ENCODE measurements at regions not wholly inside any gene's neighbourhood (a gene's known extent, or its start where the extent isn't known, plus 50 kb on each side); places are given as distances from the start of the nearest gene placed in this dataset.

DNA sequence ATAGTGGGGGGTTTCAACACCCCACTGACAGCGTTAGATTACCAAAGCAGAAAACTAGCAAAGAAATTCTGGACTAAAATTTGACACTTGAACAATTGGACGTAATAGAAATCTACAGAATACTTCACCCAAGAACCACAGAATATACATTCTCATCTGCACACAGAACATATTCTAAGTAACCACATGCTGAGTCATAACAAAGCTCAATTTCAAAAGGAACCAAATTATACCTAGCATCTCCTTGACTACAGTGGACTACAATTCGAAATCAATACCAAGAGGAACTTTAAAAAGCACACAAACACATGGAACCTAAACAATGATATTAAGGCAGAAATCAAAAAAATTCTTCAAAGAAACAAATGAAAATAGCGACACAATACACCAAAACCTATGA lies 871.6 kb upstream of the MDGA2 start:
- DNase-seq: no peak

GRCh38 chr14:48537600-48537999 lies 862.2 kb upstream of the MDGA2 start:
- no peak for DNase-seq

DNA sequence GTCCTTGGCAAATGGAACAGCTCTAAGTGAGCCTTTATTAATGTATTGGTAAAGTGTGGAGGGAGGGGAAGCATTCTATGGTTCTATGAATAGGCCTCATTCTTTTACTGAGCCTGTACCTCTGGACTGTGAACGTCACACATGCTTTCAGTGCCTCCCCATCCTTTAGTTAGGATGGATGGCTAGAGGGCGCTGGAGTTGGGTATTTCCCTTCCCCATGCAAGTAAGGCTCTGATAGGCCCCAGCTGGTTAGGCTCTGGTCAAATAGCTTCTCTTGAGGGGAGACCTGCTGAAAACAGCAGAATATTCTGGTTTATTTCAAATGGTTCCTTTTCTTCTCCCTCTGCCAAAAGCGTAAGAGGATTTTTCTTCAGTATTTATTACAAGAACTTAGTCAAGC lies 860.9 kb upstream of the MDGA2 start:
- no peak for DNase-seq

DNA sequence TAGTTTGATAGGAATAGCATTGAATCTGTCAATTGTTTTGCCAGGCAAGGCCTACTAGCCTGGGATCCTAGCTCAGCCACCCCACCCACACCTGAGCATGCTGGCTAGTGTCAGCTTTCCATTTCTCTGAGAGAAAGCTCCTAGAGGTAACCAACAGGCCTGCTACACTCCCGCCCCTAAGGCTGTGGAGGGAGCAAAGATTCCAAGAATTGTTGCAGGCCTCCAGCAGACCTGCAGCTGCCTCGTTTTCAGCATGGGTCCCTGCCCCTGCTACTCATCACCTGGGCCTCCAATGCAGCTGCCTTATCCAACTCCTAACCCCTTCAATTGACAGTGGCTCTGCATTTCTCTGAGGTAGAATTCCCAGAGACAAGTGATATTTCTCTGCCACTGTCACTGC lies 852.4 kb upstream of the MDGA2 start:
- no peak for DNase-seq

- no peak for DNase-seq
These were observed 850.9 kb upstream of the MDGA2 start for GRCh38 chr14:48526307-48526706.

DNA sequence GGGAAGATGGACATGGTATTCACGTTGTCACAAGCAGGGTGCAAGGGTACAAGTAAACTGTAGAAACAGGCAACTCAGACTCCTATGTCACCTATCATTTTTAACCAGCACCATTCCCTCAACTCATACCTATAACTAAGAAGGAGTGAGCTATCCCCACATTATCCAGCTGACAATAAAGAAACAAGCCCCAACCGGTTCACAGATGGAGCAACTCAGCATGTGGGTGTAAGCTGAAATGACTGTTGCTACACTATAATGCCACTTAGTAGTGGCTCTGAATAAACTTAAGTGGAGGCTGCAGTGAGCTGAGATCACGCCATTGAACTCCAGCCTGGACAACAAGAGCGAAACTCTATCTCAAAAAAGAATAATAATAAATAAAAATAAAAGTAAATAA lies 829.5 kb upstream of the MDGA2 start:
- DNase-seq: no peak

DNA sequence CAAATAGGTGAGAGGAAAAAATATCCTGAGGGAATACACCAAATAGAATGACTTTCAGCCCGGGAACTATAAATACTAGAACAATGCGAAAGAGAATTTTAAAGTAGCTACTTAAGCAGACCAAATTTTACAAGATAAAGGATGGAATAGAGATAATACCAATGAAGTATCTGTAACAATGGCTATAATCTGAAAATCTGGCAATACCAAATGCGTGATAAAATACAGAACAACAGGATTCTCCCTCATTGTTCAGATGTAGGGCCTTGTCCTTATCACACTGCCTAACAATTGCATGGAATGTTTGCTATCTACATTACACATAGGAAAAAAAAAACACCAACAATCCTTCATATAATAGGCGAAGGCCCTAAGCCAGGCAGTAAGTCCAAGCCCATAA lies 815.4 kb upstream of the MDGA2 start:
- no peak for DNase-seq

DNA sequence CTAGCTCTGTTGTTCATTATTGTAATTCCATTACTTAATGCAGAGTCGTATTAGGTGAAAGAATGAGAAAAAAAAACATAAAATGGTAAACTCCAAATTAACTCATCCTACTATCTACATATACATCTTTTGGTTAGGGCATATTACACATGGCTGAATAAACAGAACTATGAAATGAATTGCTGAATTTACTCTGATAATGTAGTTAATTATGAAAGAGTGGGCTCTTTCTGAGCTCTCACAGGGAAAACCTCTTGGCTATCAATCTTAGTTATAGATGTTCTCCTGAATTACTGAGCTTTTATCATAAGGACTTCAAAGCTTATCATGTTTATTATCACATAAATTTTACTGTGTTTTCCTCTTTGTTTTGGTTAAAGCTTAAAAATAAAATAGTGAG lies 798.5 kb upstream of the MDGA2 start:
- DNase-seq: no peak

GRCh38 chr14:48456051-48456450 lies 780.6 kb upstream of the MDGA2 start:
- DNase-seq: no peak

- no peak for DNase-seq
These were observed 779.5 kb upstream of the MDGA2 start for GRCh38 chr14:48454887-48455286.

- no peak for DNase-seq
These were observed 777.1 kb upstream of the MDGA2 start for GRCh38 chr14:48452437-48452995.

- no peak for DNase-seq
These were observed 759.8 kb upstream of the MDGA2 start for GRCh38 chr14:48435221-48435620.

- DNase-seq: no peak
These were observed 755.4 kb upstream of the MDGA2 start for GRCh38 chr14:48430805-48431204.

GRCh38 chr14:48429512-48429911 lies 754.1 kb upstream of the MDGA2 start:
- no peak for DNase-seq

DNA sequence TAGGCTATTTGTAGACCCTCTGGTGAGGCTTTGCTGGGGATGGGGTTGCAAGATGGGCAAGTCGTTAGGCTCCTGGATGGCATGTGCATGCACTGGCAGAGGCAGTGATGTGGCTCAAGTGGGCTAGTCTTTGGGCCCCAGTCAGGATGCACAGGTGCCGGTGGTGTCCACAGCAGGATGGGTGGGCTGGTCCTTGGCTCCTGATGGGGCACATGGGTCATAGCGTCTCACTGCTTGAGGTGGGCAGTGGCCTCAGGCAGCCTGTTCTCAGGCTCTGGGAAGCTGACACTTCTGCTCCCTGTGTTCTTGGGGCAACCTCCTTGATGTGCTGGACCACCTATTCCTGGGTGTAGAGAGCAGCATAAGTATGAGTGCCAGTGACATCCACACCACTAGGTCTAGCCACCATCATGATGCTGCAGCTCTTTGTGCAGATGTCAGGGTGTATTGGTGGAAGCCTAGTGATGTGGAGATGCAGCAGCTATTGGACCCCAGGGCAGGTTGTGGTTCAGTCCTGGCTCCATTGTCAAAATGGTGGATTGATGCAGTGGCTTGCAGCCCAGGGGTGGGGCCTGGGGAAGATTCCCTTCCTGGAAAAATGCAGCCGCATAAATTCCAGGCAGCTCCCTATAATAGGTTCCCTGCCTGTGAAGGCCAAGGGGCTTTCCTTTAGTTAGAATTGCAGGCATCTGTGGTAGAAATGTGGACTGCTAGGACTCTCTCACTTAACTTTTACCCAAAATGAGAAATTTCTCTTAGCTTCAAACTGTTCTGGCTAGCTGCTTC lies 742.5 kb upstream of the MDGA2 start:
- DNase-seq: no peak

GRCh38 chr14:48401321-48401720 lies 725.9 kb upstream of the MDGA2 start:
- DNase-seq: no peak

DNA sequence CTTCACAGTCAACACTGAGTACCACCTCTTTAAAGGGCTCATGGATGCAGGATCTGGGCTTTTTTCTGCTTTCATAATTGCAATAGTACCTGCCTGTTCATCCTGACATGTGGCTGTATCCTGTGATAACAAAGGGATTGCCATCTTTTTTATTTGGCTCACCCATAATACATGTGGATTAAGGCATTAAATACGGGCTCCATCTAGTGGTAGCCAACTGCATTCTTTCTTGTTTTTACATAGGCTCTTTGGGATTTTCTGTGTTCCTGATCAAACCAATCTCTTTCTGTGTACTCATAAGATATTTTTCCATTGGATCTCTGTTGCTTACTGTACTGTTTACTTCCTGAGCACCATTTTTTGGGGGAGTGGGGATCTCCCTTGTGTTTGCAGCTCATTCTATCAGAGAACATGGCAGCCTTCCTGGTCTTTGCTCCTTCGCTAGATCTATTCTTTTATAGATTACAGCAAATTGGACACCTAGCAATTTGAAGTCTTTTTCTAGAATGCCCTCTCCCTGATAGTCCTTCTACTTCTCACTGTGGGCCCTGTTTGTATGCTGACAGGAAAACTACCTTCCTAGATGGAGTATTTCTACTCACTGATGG lies 723.4 kb upstream of the MDGA2 start:
- DNase-seq: peak; percentile 11

DNA sequence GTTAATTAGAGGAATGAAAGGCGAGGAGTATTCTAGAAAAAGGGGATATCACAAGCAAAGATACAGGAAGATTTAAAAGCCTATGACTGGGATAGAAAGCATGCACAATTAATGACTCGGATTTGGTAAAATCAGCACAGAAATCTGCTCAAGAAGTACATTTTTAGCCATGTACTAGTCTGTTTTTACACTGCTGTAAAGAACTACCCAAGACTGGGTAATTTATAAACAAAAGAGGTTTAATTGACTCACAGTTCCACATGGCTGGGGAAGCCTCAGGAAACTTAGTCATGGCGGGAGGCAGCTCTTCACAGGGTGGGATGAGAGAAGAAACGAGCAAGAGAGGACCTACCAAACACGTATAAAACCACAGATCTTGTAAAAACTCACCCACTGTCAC lies 716.3 kb upstream of the MDGA2 start:
- DNase-seq: no peak

DNA sequence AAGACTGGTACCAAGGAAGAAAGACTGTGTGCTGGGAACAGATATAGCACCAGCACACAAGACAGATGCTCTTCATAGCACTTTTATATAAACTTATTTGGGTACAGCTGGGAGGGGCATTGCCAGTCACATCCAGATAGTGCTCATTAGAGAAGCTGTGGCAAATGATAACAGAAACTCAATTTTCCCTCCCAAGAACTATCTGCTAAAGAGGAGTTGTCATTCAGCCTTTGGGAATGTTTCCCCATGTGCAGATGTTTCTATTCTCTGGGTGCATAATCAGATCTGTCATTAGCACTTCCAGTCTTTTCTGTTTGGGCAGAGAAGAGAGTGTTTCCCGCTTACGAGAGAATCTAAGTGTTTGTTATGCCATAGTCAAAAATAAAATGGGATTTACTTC lies 714.9 kb upstream of the MDGA2 start:
- DNase-seq: no peak

DNA sequence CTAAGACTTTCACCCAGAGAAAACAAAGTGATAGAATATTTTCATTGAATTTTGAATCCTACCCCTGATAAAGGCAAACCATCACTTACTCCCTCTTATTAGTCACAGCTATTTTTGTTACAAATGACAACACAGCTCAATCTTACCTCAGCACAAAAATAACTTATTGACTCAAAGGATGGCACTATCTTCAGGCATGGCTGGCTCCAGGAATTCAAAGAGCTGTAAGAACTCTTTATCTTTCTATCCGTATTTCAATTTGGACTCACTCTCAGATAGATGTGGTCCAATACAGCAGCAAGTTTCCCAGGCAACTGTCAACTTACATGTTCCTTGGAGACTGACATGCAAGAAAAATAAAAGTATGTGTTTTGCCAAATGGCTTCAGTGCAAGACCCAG lies 709.4 kb upstream of the MDGA2 start:
- no peak for DNase-seq

DNA sequence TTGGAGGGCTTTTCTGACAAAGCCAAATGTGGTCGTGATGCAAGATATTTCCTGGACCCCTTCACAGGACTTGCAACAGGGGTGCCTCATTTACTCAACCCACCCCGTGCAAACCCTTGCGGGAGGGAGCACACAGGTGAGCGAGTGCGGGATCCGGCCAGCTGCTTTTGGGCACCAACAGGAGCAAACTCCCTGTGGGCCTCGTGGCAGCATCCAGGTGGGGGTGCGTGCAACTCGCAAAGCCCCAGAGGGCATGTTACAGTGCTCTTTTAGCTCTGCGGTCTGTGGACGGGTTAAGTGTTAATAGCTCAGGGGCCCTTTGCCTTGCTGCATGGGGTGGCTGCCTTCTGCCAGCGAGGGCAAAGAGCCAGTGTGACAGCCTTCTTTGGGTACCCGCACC lies 707.6 kb upstream of the MDGA2 start:
- no peak for DNase-seq

DNA sequence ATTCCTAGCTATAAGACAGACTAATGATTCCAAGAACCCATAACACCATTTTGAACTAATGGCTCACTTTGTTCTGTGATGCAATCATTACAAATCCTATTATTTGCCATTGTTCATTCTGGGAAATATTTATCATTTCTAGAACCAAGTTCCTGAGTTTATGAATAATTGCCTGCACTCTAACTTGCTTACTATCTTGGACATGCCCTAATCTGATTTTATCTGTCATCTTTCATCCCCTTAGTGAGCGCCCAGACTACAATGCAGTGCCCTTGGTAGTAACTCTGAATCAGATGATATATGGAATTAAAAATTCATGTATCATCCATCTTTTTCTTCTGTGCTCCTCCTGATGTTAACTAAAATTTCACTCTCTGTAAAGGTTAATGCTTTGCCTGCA lies 703.1 kb upstream of the MDGA2 start:
- DNase-seq: no peak

GRCh38 chr14:48373981-48374380 lies 698.6 kb upstream of the MDGA2 start:
- DNase-seq: no peak

DNA sequence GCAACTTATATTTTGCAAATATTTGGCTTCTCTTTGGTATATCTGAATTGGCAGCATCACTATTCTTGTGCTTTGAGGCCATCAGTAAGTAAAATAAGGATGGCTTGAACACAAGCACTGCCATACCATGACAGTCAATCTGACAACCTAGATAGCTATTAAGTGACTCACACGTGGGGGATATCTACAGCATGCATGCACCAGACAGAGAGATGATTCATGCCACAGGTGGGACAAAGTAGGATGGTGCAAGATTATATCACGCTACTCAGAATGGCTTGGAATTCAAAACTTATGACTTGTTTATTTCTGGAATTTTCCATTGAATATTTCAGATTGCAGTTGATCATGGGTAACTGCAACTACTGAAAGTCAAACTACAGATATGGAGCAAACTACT lies 675.6 kb upstream of the MDGA2 start:
- no peak for DNase-seq

GRCh38 chr14:48349689-48350088 lies 674.3 kb upstream of the MDGA2 start:
- no peak for DNase-seq
